ENCODE measurements at regions not wholly inside any gene's neighbourhood (a gene's known extent, or its start where the extent isn't known, plus 50 kb on each side); places are given as distances from the start of the nearest gene placed in this dataset.

- no peaks in the 10 kb centered on the region for H3K9me2 ChIP-seq (replicated peaks; ENCODE audit: low read length)
- ATAC-seq (no peak), DNase-seq (no peak)
- TF ChIP-seq, protein P1, sequence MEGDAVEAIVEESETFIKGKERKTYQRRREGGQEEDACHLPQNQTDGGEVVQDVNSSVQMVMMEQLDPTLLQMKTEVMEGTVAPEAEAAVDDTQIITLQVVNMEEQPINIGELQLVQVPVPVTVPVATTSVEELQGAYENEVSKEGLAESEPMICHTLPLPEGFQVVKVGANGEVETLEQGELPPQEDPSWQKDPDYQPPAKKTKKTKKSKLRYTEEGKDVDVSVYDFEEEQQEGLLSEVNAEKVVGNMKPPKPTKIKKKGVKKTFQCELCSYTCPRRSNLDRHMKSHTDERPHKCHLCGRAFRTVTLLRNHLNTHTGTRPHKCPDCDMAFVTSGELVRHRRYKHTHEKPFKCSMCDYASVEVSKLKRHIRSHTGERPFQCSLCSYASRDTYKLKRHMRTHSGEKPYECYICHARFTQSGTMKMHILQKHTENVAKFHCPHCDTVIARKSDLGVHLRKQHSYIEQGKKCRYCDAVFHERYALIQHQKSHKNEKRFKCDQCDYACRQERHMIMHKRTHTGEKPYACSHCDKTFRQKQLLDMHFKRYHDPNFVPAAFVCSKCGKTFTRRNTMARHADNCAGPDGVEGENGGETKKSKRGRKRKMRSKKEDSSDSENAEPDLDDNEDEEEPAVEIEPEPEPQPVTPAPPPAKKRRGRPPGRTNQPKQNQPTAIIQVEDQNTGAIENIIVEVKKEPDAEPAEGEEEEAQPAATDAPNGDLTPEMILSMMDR (conservative IDR thresholded peaks at IDR 0.05; ENCODE audit: low read depth, low read length) = no peak
- TF ChIP-seq EZH2phosphoT487 (IDR thresholded peaks at IDR 0.05; ENCODE audit: borderline replicate concordance, low read length) (no peak), EZH2 (IDR thresholded peaks at IDR 0.05; ENCODE audit: low read length, unreplicated experiment) (no peak)
- POLR2A ChIA-PET (ENCODE audit: unreplicated experiment) = no interaction called here
- BruUV-seq (replicated peaks) = no TSS peak
- no peaks in the 10 kb centered on the region for H3K4me1 ChIP-seq (ENCODE audit: insufficient read depth, low read length)
- H3K4me3 ChIP-seq (ENCODE audit: low read length) = no peak overlapping the region
- CTCF ChIA-PET = no interaction called here
- no peak overlapping the region for H2AFZ ChIP-seq (ENCODE audit: low read length)
- intact Hi-C loops (cut with micrococcal nuclease) = no loop called here
- no peak overlapping the region for H3K9ac ChIP-seq (ENCODE audit: low read length)
- H3K36me3 ChIP-seq (ENCODE audit: low read depth, low read length) = no peaks in the 10 kb centered on the region
- no peaks in the 10 kb centered on the region for H4K20me1 ChIP-seq (ENCODE audit: low read length)
- H3K4me2 ChIP-seq (ENCODE audit: low read length) = no peak overlapping the region
- H3K27me3 ChIP-seq (ENCODE audit: low read length) = no peaks in the 10 kb centered on the region
- no peak overlapping the region for H3K27ac ChIP-seq (ENCODE audit: low read length)
- H3K9me3 ChIP-seq (ENCODE audit: low read length) = peaks cover 23% of the 10 kb centered on the region; the same call in 1 of the 2 replicates
- no peaks in the 10 kb centered on the region for H3K79me2 ChIP-seq (ENCODE audit: low read length)
- H3F3A ChIP-seq (ENCODE audit: low read length, unreplicated experiment) = no peaks in the 10 kb centered on the region
These were observed 742.8 kb downstream of the FAM181B start for GRCh38 chr11:81990659-81991443.

GRCh38 chr11:81989093-81989492 is 744.6 kb downstream of the FAM181B start:
- POLR2A ChIA-PET (ENCODE audit: unreplicated experiment) = no interaction called here
- Histone ChIP-seq H3K4me1 (ENCODE audit: insufficient read depth, low read length) (no peaks in the 10 kb centered on the region), H2AFZ (ENCODE audit: low read length) (no peak overlapping the region), H3K4me3 (ENCODE audit: low read length) (no peak overlapping the region), H3K9me2 (replicated peaks; ENCODE audit: low read length) (no peaks in the 10 kb centered on the region), H3K4me2 (ENCODE audit: low read length) (no peak overlapping the region), H3K79me2 (ENCODE audit: low read length) (no peaks in the 10 kb centered on the region), H3K9me3 (ENCODE audit: low read length) (peaks cover 35% of the 10 kb centered on the region; the same call in 1 of the 2 replicates), H3K27ac (ENCODE audit: low read length) (no peak overlapping the region), H3F3A (ENCODE audit: low read length, unreplicated experiment) (no peaks in the 10 kb centered on the region), H3K27me3 (ENCODE audit: low read length) (no peaks in the 10 kb centered on the region), H4K20me1 (ENCODE audit: low read length) (no peaks in the 10 kb centered on the region), H3K9ac (ENCODE audit: low read length) (no peak overlapping the region), H3K36me3 (ENCODE audit: low read depth, low read length) (no peaks in the 10 kb centered on the region)
- ATAC-seq = no peak
- peak; percentile 7 for DNase-seq
- intact Hi-C loops (cut with micrococcal nuclease) = no loop called here
- no peak for TF ChIP-seq EZH2 (IDR thresholded peaks at IDR 0.05; ENCODE audit: low read length, unreplicated experiment)
- TF ChIP-seq, protein P1 (conservative IDR thresholded peaks at IDR 0.05; ENCODE audit: low read depth, low read length) = no peak
- no TSS peak for BruUV-seq (replicated peaks)
- CTCF ChIA-PET = no interaction called here

- Histone ChIP-seq H3K4me1 (ENCODE audit: insufficient read depth, low read length) (no peaks in the 10 kb centered on the region), H3K79me2 (ENCODE audit: low read length) (no peaks in the 10 kb centered on the region), H3K4me2 (ENCODE audit: low read length) (no peak overlapping the region), H3K36me3 (ENCODE audit: low read depth, low read length) (no peaks in the 10 kb centered on the region), H3K27ac (ENCODE audit: low read length) (no peak overlapping the region), H3K9ac (ENCODE audit: low read length) (no peak overlapping the region), H3K9me3 (ENCODE audit: low read length) (peaks cover 41% of the 10 kb centered on the region), H4K20me1 (ENCODE audit: low read length) (no peaks in the 10 kb centered on the region), H2AFZ (ENCODE audit: low read length) (no peak overlapping the region), H3K4me3 (ENCODE audit: low read length) (no peak overlapping the region), H3K9me2 (replicated peaks; ENCODE audit: low read length) (no peaks in the 10 kb centered on the region), H3K27me3 (ENCODE audit: low read length) (no peaks in the 10 kb centered on the region), H3F3A (ENCODE audit: low read length, unreplicated experiment) (no peaks in the 10 kb centered on the region)
- ATAC-seq = no peak
- intact Hi-C loops (cut with micrococcal nuclease) = no loop called here
- TF ChIP-seq EZH2 (IDR thresholded peaks at IDR 0.05; ENCODE audit: low read length, unreplicated experiment) (no peak), EZH2phosphoT487 (IDR thresholded peaks at IDR 0.05; ENCODE audit: borderline replicate concordance, low read length) (no peak)
- TF ChIP-seq, protein P1 (conservative IDR thresholded peaks at IDR 0.05; ENCODE audit: low read depth, low read length) = no peak
- DNase-seq = no peak
- ChIA-PET CTCF (no interaction called here), POLR2A (ENCODE audit: unreplicated experiment) (no interaction called here)
- BruUV-seq (replicated peaks) = no TSS peak
These were observed 745.7 kb downstream of the FAM181B start for GRCh38 chr11:81987829-81988472.

Data from PC-3 (cell line).